ENCODE measurements at regions not wholly inside any gene's neighbourhood (a gene's known extent, or its start where the extent isn't known, plus 50 kb on each side); places are given as distances from the start of the nearest gene placed in this dataset.
A peak's percentile ranks its signal among the peaks of the same experiment; 100 is the strongest.

GRCh38 chr6:76351275-76351674, 278.8 kb upstream of the IMPG1 start:
- FAIRE-seq (no peak), DNase-seq (peak in 3 of 6 donors; percentile 23 to 39 (median 27)), ATAC-seq (peak; percentile 77 to 99 (median 90))
- Histone ChIP-seq H3K4me1 (no peaks in the 10 kb centered on the region), H3K27me3 (no peaks in the 10 kb centered on the region), H3K4me3 (no peak overlapping the region), H3K9me3 (no peaks in the 10 kb centered on the region), H3K36me3 (no peaks in the 10 kb centered on the region), H3K27ac (no peak overlapping the region)
- intact Hi-C loops (cut with DNase I) = loop anchor here in 1 of 3 donors (10.0 kb wide), 1 partner anchor 416 kb away; no protein-coding TSS in a partner anchor
- peak in 3 of 4 donors; percentile 20 to 53 (median 35) for TF ChIP-seq CTCF (IDR thresholded peaks at IDR 0.05)

- ATAC-seq (no peak), DNase-seq (no peak), FAIRE-seq (no peak)
- Histone ChIP-seq H3K4me1 (no peaks in the 10 kb centered on the region), H3K9me3 (no peaks in the 10 kb centered on the region), H3K27me3 (no peaks in the 10 kb centered on the region), H3K36me3 (no peaks in the 10 kb centered on the region), H3K4me3 (no peak overlapping the region), H3K27ac (no peak overlapping the region)
- no peak for TF ChIP-seq CTCF (IDR thresholded peaks at IDR 0.05)
- intact Hi-C loops (cut with DNase I) = no loop called here
Measured at GRCh38 chr6:76347539-76347938, 275.1 kb upstream of the IMPG1 start.

GRCh38 chr6:76342611-76343160, 270.2 kb upstream of the IMPG1 start:
- no peak overlapping the region for H3K4me3 ChIP-seq
- no peaks in the 10 kb centered on the region for H3K4me1 ChIP-seq
- TF ChIP-seq CTCF (IDR thresholded peaks at IDR 0.05) = no peak
- FAIRE-seq = no peak
- H3K27me3 ChIP-seq = no peaks in the 10 kb centered on the region
- WGBS, 2 donors = 81 to 95% methylated on average over 1 of the region's 1 CpG
- ATAC-seq = no peak
- no peak overlapping the region for H3K27ac ChIP-seq
- intact Hi-C loops (cut with DNase I) = no loop called here
- H3K36me3 ChIP-seq = no peaks in the 10 kb centered on the region
- DNase-seq = no peak
- no peaks in the 10 kb centered on the region for H3K9me3 ChIP-seq

GRCh38 chr6:76330031-76330430, 257.6 kb upstream of the IMPG1 start:
- intact Hi-C loops (cut with DNase I) = no loop called here
- Histone ChIP-seq H3K27ac (no peak overlapping the region), H3K9me3 (peaks cover 0 to 3% (median 1%) of the 10 kb centered on the region in 4 donors), H3K4me1 (peaks cover 0 to 4% (median 0%) of the 10 kb centered on the region in 3 donors), H3K27me3 (no peaks in the 10 kb centered on the region), H3K4me3 (no peak overlapping the region), H3K36me3 (no peaks in the 10 kb centered on the region)
- WGBS, 2 donors = 38 to 47% methylated on average over 4 of the region's 4 CpGs
- ATAC-seq (peak in 1 of 4 donors; percentile 23), DNase-seq (no peak), FAIRE-seq (no peak)
- no peak for TF ChIP-seq CTCF (IDR thresholded peaks at IDR 0.05)

- no peak for FAIRE-seq
- WGBS, 2 donors = 87 to 88% methylated on average over 5 of the region's 5 CpGs
- Histone ChIP-seq H3K4me3 (no peak overlapping the region), H3K4me1 (peaks cover 0 to 1% (median 0%) of the 10 kb centered on the region in 3 donors), H3K27ac (no peak overlapping the region), H3K27me3 (no peaks in the 10 kb centered on the region), H3K9me3 (peaks cover 0 to 2% (median under 1%) of the 10 kb centered on the region in 4 donors), H3K36me3 (no peaks in the 10 kb centered on the region)
- TF ChIP-seq CTCF (IDR thresholded peaks at IDR 0.05) = no peak
- intact Hi-C loops (cut with DNase I) = no loop called here
- no peak for DNase-seq
- ATAC-seq = no peak
Measured at GRCh38 chr6:76326871-76327270, 254.4 kb upstream of the IMPG1 start.
